Ectodermal cell (in vitro differentiated cells): ENCODE measurements at regions not wholly inside any gene's neighbourhood (a gene's known extent, or its start where the extent isn't known, plus 50 kb on each side); places are given as distances from the start of the nearest gene placed in this dataset.

Source experiments
- H3K27ac ChIP-seq: 2 replicates; pipeline ENCODE4 v1.7.0; 2013; ENCODE audit warnings: mild to moderate bottlenecking, low read depth, low read length; ENCODE audit not compliant: insufficient read depth, poor library complexity, severe bottlenecking
- H3K27me3 ChIP-seq: 2 replicates; pipeline ENCODE4 v1.7.0; 2013; ENCODE audit warnings: mild to moderate bottlenecking, low read length; ENCODE audit not compliant: insufficient read depth, control insufficient read depth, poor library complexity, severe bottlenecking
- H3K36me3 ChIP-seq: one replicate; pipeline ENCODE4 v1.7.0; 2013; ENCODE audit warnings: low read length; ENCODE audit not compliant: control insufficient read depth, insufficient read depth
- H3K4me1 ChIP-seq: one replicate; pipeline ENCODE4 v1.7.0; 2013; ENCODE audit warnings: low read length; ENCODE audit not compliant: control insufficient read depth, insufficient read depth
- H3K4me3 ChIP-seq: 2 replicates; pipeline ENCODE4 v1.7.0; 2013; ENCODE audit warnings: low read depth, low read length, control low read depth; ENCODE audit not compliant: insufficient read depth
- H3K9me3 ChIP-seq: 2 replicates; pipeline ENCODE4 v1.7.0; 2013; ENCODE audit warnings: mild to moderate bottlenecking, low read length, moderate library complexity; ENCODE audit not compliant: control insufficient read depth
- WGBS, 2 experiments: methylation state at CpG; one replicate each; pipeline ENCODE4 v1.1.7; 2013; ENCODE audit warnings: missing lambda C conversion rate in 2 of 2; 5-methylcytosine and 5-hydroxymethylcytosine counted together

- no peaks in the 10 kb centered on the region for H3K9me3 ChIP-seq
- H3K36me3 ChIP-seq: no peaks in the 10 kb centered on the region
- 92 to 96% methylated on average over 13 of the region's 13 CpGs for WGBS, 2 experiments
- no peaks in the 10 kb centered on the region for H3K27me3 ChIP-seq
- H3K4me1 ChIP-seq: peaks cover 6% of the 10 kb centered on the region
- no peak overlapping the region for H3K4me3 ChIP-seq
- H3K27ac ChIP-seq: no peak overlapping the region
These were observed 101.4 kb downstream of the TOMM20 start for GRCh38 chr1:235027076-235027861.

- 88 to 97% methylated on average over 4 of the region's 5 CpGs for WGBS, 2 experiments
- H3K27ac ChIP-seq: no peak overlapping the region
- H3K9me3 ChIP-seq: no peaks in the 10 kb centered on the region
- H3K27me3 ChIP-seq: no peaks in the 10 kb centered on the region
- no peak overlapping the region for H3K4me3 ChIP-seq
- peaks cover 6% of the 10 kb centered on the region for H3K4me1 ChIP-seq
- H3K36me3 ChIP-seq: no peaks in the 10 kb centered on the region
These were observed 103.1 kb downstream of the TOMM20 start for GRCh38 chr1:235025422-235025984.

GRCh38 chr1:235024711-235025421 lies 103.8 kb downstream of the TOMM20 start:
- Histone ChIP-seq H3K36me3 (no peaks in the 10 kb centered on the region), H3K4me1 (peaks cover 6% of the 10 kb centered on the region), H3K27me3 (no peaks in the 10 kb centered on the region), H3K27ac (no peak overlapping the region), H3K4me3 (no peak overlapping the region), H3K9me3 (no peaks in the 10 kb centered on the region)
- WGBS, 2 experiments: 92 to 94% methylated on average over 7 of the region's 7 CpGs

- no peak overlapping the region for H3K27ac ChIP-seq
- H3K36me3 ChIP-seq: no peaks in the 10 kb centered on the region
- H3K4me3 ChIP-seq: no peak overlapping the region
- no peaks in the 10 kb centered on the region for H3K27me3 ChIP-seq
- H3K9me3 ChIP-seq: no peaks in the 10 kb centered on the region
- 89 to 90% methylated on average over 10 of the region's 10 CpGs for WGBS, 2 experiments
- H3K4me1 ChIP-seq: peaks cover 6% of the 10 kb centered on the region
These were observed 104.8 kb downstream of the TOMM20 start for GRCh38 chr1:235023711-235024439.

- no peaks in the 10 kb centered on the region for H3K9me3 ChIP-seq
- H3K4me3 ChIP-seq: no peak overlapping the region
- H3K27me3 ChIP-seq: no peaks in the 10 kb centered on the region
- WGBS, 2 experiments: 73 to 74% methylated on average over 13 of the region's 13 CpGs
- H3K36me3 ChIP-seq: no peaks in the 10 kb centered on the region
- no peak overlapping the region for H3K27ac ChIP-seq
- peaks cover 6% of the 10 kb centered on the region for H3K4me1 ChIP-seq
These were observed 105.5 kb downstream of the TOMM20 start for GRCh38 chr1:235022981-235023710.

GRCh38 chr1:235022341-235022980 lies 106.2 kb downstream of the TOMM20 start:
- no peak overlapping the region for H3K27ac ChIP-seq
- H3K36me3 ChIP-seq: no peaks in the 10 kb centered on the region
- H3K27me3 ChIP-seq: no peaks in the 10 kb centered on the region
- no peak overlapping the region for H3K4me3 ChIP-seq
- 82 to 86% methylated on average over 12 of the region's 12 CpGs for WGBS, 2 experiments
- H3K4me1 ChIP-seq: peaks cover 6% of the 10 kb centered on the region
- no peaks in the 10 kb centered on the region for H3K9me3 ChIP-seq

GRCh38 chr1:235021815-235022214 lies 106.8 kb downstream of the TOMM20 start:
- H3K9me3 ChIP-seq: no peaks in the 10 kb centered on the region
- 97% methylated on average over 6 to 7 of the region's 7 CpGs for WGBS, 2 experiments
- H3K4me1 ChIP-seq: peaks cover 6% of the 10 kb centered on the region
- no peaks in the 10 kb centered on the region for H3K36me3 ChIP-seq
- no peak overlapping the region for H3K27ac ChIP-seq
- no peak overlapping the region for H3K4me3 ChIP-seq
- H3K27me3 ChIP-seq: no peaks in the 10 kb centered on the region

GRCh38 chr1:235021321-235021720 lies 107.3 kb downstream of the TOMM20 start:
- H3K27ac ChIP-seq: no peak overlapping the region
- 96 to 97% methylated on average over 7 of the region's 7 CpGs for WGBS, 2 experiments
- H3K4me1 ChIP-seq: peaks cover 6% of the 10 kb centered on the region
- no peaks in the 10 kb centered on the region for H3K9me3 ChIP-seq
- no peaks in the 10 kb centered on the region for H3K27me3 ChIP-seq
- no peak overlapping the region for H3K4me3 ChIP-seq
- no peaks in the 10 kb centered on the region for H3K36me3 ChIP-seq

- H3K4me3 ChIP-seq: no peak overlapping the region
- H3K27ac ChIP-seq: no peak overlapping the region
- 76 to 84% methylated on average over 4 of the region's 4 CpGs for WGBS, 2 experiments
These were observed 108.7 kb downstream of the TOMM20 start for GRCh38 chr1:235019961-235020360.

More at GRCh38 chr1:235019961-235020360, 108.7 kb downstream of the TOMM20 start:
- H3K27me3 ChIP-seq: no peaks in the 10 kb centered on the region
- peaks cover 13% of the 10 kb centered on the region for H3K4me1 ChIP-seq
- H3K36me3 ChIP-seq: no peaks in the 10 kb centered on the region
- no peaks in the 10 kb centered on the region for H3K9me3 ChIP-seq
